ENCODE measurements at regions not wholly inside any gene's neighbourhood (a gene's known extent, or its start where the extent isn't known, plus 50 kb on each side); places are given as distances from the start of the nearest gene placed in this dataset.
"Not testable (repeated sequence)": the region's sequence is repeated elsewhere in the genome, so short reads cannot be mapped to it uniquely, and the experiment has no call there.

DNA sequence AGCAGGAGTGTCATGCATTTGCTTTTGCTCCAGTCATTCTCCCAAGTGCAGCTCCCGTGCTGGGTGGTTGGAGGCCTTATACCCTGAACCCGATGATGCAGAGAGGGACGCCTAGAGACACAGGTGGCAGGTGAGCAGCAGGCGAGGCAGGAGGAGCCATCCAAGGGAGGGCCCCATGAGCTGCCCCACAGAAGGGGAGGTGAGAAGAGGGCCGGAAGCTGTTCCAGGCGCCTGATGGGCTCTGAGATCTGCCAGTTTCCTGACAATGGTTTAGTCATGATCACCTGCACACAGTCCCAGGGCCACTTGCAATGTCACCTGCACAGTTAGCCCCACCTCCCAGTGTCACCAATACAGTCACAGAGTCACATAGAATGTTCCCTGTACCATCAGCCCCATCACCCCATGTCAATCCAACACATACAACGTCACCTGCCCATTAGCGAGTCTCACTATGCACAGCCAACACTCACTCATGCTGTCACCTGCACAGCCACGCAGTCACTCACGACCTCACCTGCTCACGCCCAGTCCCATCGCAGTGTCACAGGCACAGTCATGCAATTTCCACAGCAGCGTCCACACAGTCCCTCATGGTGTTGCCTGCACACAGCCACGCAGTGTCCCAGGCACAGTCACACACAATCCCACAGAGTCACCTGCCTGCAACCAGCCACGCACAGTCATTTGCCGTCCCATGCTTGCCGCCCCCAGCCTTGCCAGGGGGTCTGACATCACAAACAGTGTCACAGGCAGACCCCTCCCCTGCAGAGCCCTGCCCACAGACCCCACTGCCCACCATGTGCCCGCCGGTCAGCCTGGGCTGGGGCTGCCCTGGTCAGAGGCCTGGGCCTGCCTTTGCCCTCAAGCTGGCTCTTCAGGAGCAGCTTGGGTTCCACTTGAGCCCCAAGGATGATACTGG, 113.4 kb downstream of the LHX2 start:
- in situ Hi-C loops (cut with MboI; ENCODE audit: low sequenced_read_pairs, unreplicated experiment) = no loop called here
- TF ChIP-seq, protein P1, sequence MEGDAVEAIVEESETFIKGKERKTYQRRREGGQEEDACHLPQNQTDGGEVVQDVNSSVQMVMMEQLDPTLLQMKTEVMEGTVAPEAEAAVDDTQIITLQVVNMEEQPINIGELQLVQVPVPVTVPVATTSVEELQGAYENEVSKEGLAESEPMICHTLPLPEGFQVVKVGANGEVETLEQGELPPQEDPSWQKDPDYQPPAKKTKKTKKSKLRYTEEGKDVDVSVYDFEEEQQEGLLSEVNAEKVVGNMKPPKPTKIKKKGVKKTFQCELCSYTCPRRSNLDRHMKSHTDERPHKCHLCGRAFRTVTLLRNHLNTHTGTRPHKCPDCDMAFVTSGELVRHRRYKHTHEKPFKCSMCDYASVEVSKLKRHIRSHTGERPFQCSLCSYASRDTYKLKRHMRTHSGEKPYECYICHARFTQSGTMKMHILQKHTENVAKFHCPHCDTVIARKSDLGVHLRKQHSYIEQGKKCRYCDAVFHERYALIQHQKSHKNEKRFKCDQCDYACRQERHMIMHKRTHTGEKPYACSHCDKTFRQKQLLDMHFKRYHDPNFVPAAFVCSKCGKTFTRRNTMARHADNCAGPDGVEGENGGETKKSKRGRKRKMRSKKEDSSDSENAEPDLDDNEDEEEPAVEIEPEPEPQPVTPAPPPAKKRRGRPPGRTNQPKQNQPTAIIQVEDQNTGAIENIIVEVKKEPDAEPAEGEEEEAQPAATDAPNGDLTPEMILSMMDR (IDR thresholded peaks at IDR 0.05; ENCODE audit: borderline replicate concordance, control extremely low read depth, extremely low read depth, insufficient read depth, missing control alignments) = no peak
- no peak for DNase-seq (ENCODE audit: low spot score)

DNA sequence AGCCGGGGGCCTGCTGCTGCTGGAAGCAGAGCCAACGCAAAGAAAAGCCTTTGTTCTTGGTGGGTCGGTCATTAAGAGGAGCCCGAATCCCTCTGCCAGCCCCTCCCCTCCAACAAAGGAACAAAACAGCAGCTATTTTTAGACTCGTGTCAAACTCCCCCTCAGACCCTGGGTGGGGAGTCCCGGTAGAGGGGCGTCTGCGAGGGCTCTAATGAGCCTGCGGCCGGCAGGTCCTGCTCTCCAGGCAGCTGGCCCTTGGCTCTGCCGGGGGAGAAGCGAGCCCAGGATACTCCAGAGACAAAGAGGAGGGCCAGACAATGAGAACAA, 114.0 kb downstream of the LHX2 start:
- DNase-seq (ENCODE audit: low spot score) = no peak
- TF ChIP-seq, protein P1 (IDR thresholded peaks at IDR 0.05; ENCODE audit: borderline replicate concordance, control extremely low read depth, extremely low read depth, insufficient read depth, missing control alignments) = no peak
- in situ Hi-C loops (cut with MboI; ENCODE audit: low sequenced_read_pairs, unreplicated experiment) = no loop called here

DNA sequence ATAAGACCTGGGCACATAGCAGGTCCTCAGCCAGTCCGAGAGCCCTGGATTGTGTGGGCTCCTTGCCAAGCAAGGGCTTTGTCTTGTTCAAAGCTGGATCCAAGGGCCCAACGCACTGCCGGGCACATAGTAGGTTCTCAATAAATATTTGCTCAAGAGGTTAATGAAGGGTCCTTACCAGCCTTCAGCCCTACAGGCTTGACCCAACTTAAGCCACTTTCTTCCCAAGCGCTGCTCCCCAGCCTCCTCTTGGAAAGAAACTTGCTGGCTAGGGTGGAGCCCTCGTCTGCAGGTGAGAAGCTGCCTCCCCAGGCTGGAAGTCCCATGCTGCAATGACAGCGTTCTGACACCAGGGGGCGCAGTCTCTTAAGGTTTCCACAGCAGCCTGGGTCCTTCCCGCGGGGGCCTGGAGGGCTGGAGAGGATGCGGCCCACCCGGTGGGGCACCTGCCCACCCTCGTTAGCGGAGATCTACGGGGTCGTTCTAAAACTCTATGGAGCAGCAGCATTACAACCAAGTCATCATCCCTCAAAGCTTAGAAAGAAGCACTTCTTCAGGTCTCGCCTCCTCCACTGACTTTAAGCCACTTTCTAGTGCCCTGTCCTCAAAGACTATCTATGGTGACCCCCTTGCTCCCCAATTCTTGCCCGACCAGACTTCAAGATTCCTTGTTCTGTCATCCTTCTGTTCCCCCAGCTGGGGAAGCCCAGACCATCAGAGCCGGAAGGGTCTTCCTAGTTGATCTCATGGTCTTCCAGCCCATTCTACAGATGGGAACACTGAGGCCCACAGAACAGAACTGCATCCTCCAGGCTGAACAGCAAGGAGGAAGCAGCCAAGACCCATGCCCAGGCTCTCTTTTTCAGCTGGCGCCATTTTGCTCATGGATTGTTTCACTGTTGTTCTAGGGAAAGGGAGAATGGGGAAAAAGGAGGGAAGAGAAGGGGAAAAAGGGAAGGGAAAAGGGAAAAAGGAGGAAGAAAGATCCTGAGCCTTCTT, 115.4 kb downstream of the LHX2 start:
- TF ChIP-seq, protein P1 (IDR thresholded peaks at IDR 0.05; ENCODE audit: borderline replicate concordance, control extremely low read depth, extremely low read depth, insufficient read depth, missing control alignments) = peak; percentile 98
- DNase-seq (ENCODE audit: low spot score) = peak; percentile 87
- in situ Hi-C loops (cut with MboI; ENCODE audit: low sequenced_read_pairs, unreplicated experiment) = no loop called here

DNA sequence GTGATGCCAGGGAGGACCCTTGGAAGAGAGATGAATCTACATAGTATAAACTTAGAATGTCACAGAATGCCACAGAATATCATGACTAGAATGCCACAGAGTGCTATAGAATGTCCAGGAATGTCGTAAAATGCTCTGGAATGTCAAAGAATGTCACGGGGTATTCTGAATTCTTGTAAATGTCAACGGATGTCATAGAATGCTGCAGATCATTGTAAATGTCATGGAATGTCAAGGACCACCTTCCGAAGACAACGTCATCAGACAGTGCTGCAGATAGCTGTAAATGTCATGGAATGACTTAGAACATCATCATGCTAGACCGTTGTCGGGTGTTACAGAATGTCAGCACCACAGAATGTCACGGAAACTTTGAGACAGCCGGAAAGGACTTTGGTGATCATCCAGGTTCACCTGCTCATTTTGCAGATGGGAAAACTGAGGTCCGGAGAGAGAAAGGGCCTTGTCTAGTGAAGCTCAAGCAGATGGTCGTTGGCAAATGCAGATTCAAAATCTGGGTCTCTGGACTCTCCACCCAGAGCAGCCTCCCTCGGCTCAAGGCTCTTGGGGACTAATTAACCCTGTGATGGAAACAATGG, 117.1 kb downstream of the LHX2 start:
- no peak for DNase-seq (ENCODE audit: low spot score)
- TF ChIP-seq, protein P1 (IDR thresholded peaks at IDR 0.05; ENCODE audit: borderline replicate concordance, control extremely low read depth, extremely low read depth, insufficient read depth, missing control alignments) = no peak
- in situ Hi-C loops (cut with MboI; ENCODE audit: low sequenced_read_pairs, unreplicated experiment) = no loop called here

DNA sequence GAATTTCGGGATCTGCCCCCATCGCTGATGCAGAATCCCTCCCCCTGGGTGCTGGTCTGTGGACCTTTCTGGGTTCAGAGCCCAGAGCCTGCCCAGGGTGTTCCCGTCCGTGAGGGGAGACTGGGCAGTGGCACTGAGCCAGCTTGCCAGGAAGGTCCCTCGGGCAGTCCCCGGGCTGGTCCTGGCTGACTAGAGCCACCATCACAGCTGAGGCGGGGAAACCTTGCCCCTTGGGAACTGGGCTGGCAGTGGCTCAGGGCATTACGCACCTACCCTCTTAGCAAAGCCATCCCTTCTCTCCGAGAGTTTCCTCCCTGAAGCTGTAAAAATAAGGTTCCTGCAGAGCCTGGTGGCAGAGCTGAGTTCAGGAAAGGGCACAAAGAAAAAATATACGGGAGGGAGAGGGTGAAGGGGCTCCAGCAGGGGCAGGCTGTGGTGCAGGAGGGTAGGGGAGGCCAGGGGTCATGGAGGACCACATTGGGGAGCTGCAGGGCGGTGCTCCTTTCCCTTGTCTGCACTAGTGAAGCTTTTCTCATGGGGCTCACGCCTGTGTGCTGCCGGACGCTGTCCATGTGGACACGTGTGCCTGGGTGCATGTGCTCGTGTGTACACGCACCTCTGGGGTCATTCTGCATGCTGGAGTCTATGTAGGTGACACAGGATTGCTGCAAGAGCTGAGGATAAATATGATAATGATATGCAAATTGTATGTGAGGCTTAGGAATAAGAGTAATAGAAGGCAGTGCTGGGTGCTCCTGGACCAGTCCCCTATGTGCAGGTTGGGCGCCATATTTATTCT, 118.9 kb downstream of the LHX2 start:
- DNase-seq (ENCODE audit: low spot score) = no peak
- in situ Hi-C loops (cut with MboI; ENCODE audit: low sequenced_read_pairs, unreplicated experiment) = loop anchor here (10.0 kb wide), 1 partner anchor 164 kb away; no protein-coding TSS in a partner anchor

DNA sequence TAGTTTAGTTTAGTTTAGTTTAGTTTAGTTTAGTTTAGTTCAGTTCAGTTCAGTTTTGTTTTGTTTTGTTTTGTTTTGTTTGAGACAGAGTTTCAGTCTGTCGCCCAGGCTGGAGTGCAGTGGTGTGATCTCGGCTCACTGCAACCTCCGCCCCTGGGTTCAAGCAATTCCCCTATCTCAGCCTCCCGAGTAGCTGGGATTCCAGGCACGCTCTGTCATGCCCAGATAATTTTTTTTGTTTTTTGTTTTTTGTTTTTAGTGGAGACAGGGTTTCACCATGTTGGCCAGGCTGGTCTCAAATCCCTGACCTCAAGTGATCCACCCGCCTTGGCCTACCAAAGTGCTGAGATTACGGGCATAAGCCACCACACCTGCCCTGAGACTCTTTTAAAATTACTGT, 120.0 kb downstream of the LHX2 start:
- DNase-seq (ENCODE audit: low spot score) = not testable (repeated sequence)
- in situ Hi-C loops (cut with MboI; ENCODE audit: low sequenced_read_pairs, unreplicated experiment) = loop anchor here (10.0 kb wide), 1 partner anchor 163 kb away; no protein-coding TSS in a partner anchor

More for the DNA sequence above, 118.9 kb downstream of the LHX2 start:
- TF ChIP-seq, protein P1 (IDR thresholded peaks at IDR 0.05; ENCODE audit: borderline replicate concordance, control extremely low read depth, extremely low read depth, insufficient read depth, missing control alignments) = no peak

Data from GM13976 (cell line).